Myocyte (in vitro differentiated cells): ENCODE measurements at regions not wholly inside any gene's neighbourhood (a gene's known extent, or its start where the extent isn't known, plus 50 kb on each side); places are given as distances from the start of the nearest gene placed in this dataset.
"Not testable (repeated sequence)": the region's sequence is repeated elsewhere in the genome, so short reads cannot be mapped to it uniquely, and the experiment has no call there.

Experiments used
- DNase-seq: peaks from one replicate; pipeline ENCODE4 v3.0.0-alpha.2; 2012; ENCODE audit warnings: low read depth

- DNase-seq: no peak
Observed at GRCh38 chr6:6479785-6480184, 108.7 kb upstream of the LY86 start.

- DNase-seq: no peak
Observed at GRCh38 chr6:6482256-6482655, 106.3 kb upstream of the LY86 start.

GRCh38 chr6:6483168-6483567 lies 105.4 kb upstream of the LY86 start:
- no peak for DNase-seq

- no peak for DNase-seq
Observed at GRCh38 chr6:6483733-6484132, 104.8 kb upstream of the LY86 start.

GRCh38 chr6:6484681-6485080 lies 103.8 kb upstream of the LY86 start:
- no peak for DNase-seq

- DNase-seq: no peak
Observed at GRCh38 chr6:6486595-6486994, 101.9 kb upstream of the LY86 start.

- DNase-seq: no peak
Observed at GRCh38 chr6:6491761-6492160, 96.8 kb upstream of the LY86 start.

GRCh38 chr6:6492675-6493074 lies 95.8 kb upstream of the LY86 start:
- no peak for DNase-seq

- not testable (repeated sequence) for DNase-seq
Observed at GRCh38 chr6:6494139-6494538, 94.4 kb upstream of the LY86 start.

GRCh38 chr6:6494677-6495076 lies 93.8 kb upstream of the LY86 start:
- DNase-seq: peak; percentile 41

GRCh38 chr6:6495851-6496250 lies 92.7 kb upstream of the LY86 start:
- no peak for DNase-seq

GRCh38 chr6:6497541-6497940 lies 91.0 kb upstream of the LY86 start:
- no peak for DNase-seq

GRCh38 chr6:6497976-6498375 lies 90.5 kb upstream of the LY86 start:
- peak; percentile 56 for DNase-seq

GRCh38 chr6:6503191-6503590 lies 85.3 kb upstream of the LY86 start:
- DNase-seq: no peak

GRCh38 chr6:6505111-6505510 lies 83.4 kb upstream of the LY86 start:
- DNase-seq: no peak

GRCh38 chr6:6508643-6509042 lies 79.9 kb upstream of the LY86 start:
- DNase-seq: no peak

GRCh38 chr6:6509284-6509683 lies 79.2 kb upstream of the LY86 start:
- no peak for DNase-seq

- peak; percentile 96 for DNase-seq
Observed at GRCh38 chr6:6512711-6513110, 75.8 kb upstream of the LY86 start.

- DNase-seq: no peak
Observed at GRCh38 chr6:6515691-6516607, 72.6 kb upstream of the LY86 start.

GRCh38 chr6:6516666-6517458 lies 71.7 kb upstream of the LY86 start:
- DNase-seq: no peak

GRCh38 chr6:6518631-6519427 lies 69.7 kb upstream of the LY86 start:
- no peak for DNase-seq
